Hepatocyte (in vitro differentiated cells): ENCODE measurements at regions not wholly inside any gene's neighbourhood (a gene's known extent, or its start where the extent isn't known, plus 50 kb on each side); places are given as distances from the start of the nearest gene placed in this dataset.

ENCODE experiments used
- DNase-seq: peaks from one replicate; pipeline ENCODE4 v3.0.0-alpha.2; 2016; ENCODE audit warnings: low spot score
- H2AFZ ChIP-seq: fragments of 200-600 bp; sonication (generic); 2 replicates; pipeline ENCODE4 v1.6.0; 2016; ENCODE audit warnings: antibody characterized with exemption, mild to moderate bottlenecking
- H3K27ac ChIP-seq: fragments of 200-600 bp; sonication (generic); 2 replicates; pipeline ENCODE4 v1.5.1; 2016; ENCODE audit warnings: mild to moderate bottlenecking
- H3K27me3 ChIP-seq: fragments of 200-600 bp; sonication (generic); 2 replicates; pipeline ENCODE4 v1.6.1; 2016
- H3K36me3 ChIP-seq: fragments of 200-600 bp; sonication (generic); replicated peaks from 2 replicates; pipeline ENCODE4 v1.5.1; 2016; ENCODE audit warnings: low read depth; ENCODE audit not compliant: insufficient read depth
- H3K4me1 ChIP-seq: fragments of 200-600 bp; sonication (generic); 2 replicates; pipeline ENCODE4 v1.5.1; 2016; ENCODE audit warnings: mild to moderate bottlenecking, moderate library complexity; ENCODE audit not compliant: insufficient read depth
- H3K4me2 ChIP-seq: fragments of 200-600 bp; sonication (generic); 2 replicates; pipeline ENCODE4 v1.6.0; 2016
- H3K4me3 ChIP-seq: fragments of 200-600 bp; sonication (generic); 2 replicates; pipeline ENCODE4 v1.5.1; 2016; ENCODE audit warnings: mild to moderate bottlenecking
- H3K79me2 ChIP-seq: fragments of 200-600 bp; sonication (generic); 2 replicates; pipeline ENCODE4 v1.6.0; 2017; ENCODE audit warnings: mild to moderate bottlenecking
- H3K9me2 ChIP-seq: fragments of 200-600 bp; sonication (generic); replicated peaks from 2 replicates; pipeline ENCODE4 v1.6.0; 2017; ENCODE audit warnings: mild to moderate bottlenecking; ENCODE audit not compliant: insufficient read depth
- H3K9me3 ChIP-seq: fragments of 200-600 bp; sonication (generic); 2 replicates; pipeline ENCODE4 v1.5.1; 2016; ENCODE audit warnings: low read depth, mild to moderate bottlenecking
- H4K20me1 ChIP-seq: fragments of 200-600 bp; sonication (generic); 2 replicates; pipeline ENCODE4 v1.6.0; 2016; ENCODE audit warnings: mild to moderate bottlenecking; ENCODE audit not compliant: insufficient read depth, poor library complexity, severe bottlenecking
- EZH2 ChIP-seq: fragments of 200-600 bp; sonication (generic); IDR thresholded peaks from 2 replicates; pipeline ENCODE4 v1.6.1; 2016; ENCODE audit warnings: antibody characterized with exemption, mild to moderate bottlenecking, borderline replicate concordance
- EZH2phosphoT487 ChIP-seq: fragments of 200-600 bp; sonication (generic); IDR thresholded peaks from one replicate; pipeline ENCODE4 v1.6.1; 2018; ENCODE audit warnings: antibody characterized with exemption, mild to moderate bottlenecking, low read depth, moderate library complexity; ENCODE audit not compliant: unreplicated experiment, severe bottlenecking
- WGBS: methylation state at CpG from one replicate; pipeline ENCODE4 v1.1.6; 2016; ENCODE audit warnings: low lambda C conversion rate; ENCODE audit errors: missing lambda C conversion rate; 5-methylcytosine and 5-hydroxymethylcytosine counted together
- TF ChIP-seq, protein P1 (sequence below): fragments of 200-600 bp; sonication (generic); IDR thresholded peaks from 2 replicates; pipeline ENCODE4 v1.5.1; 2016; ENCODE audit warnings: antibody characterized with exemption, mild to moderate bottlenecking; ENCODE audit not compliant: poor library complexity

DNA sequence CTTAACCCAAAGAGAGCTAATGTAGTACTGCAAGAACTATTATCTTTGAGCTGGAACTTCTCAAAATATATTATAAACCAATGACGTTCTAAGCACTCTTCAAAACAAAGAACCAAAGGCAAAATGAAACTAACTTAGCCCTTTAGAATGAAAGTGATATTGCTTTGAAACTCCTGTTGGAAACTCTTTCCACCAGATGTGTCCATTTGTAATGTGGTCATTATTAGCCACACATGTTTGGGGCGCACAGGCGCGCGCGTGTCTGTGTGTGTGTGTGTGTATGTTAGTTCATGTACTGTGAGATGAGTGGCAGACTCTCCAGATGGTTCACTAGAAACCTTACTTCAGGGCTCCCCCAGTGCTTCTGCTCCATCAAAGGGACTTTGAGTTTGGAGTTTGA lies 323.4 kb downstream of the BCL11A start:
- Histone ChIP-seq H4K20me1 (no peaks in the 10 kb centered on the region), H3K4me3 (no peak overlapping the region), H3K36me3 (no peaks in the 10 kb centered on the region), H3K4me2 (no peak overlapping the region), H3K4me1 (no peaks in the 10 kb centered on the region), H3K27ac (no peak overlapping the region), H3K27me3 (no peaks in the 10 kb centered on the region), H3K9me3 (peaks cover 4% of the 10 kb centered on the region), H2AFZ (no peak overlapping the region), H3K79me2 (no peaks in the 10 kb centered on the region), H3K9me2 (no peaks in the 10 kb centered on the region)
- DNase-seq: no peak
- 97% methylated on average over 6 of the region's 6 CpGs for WGBS
- no peak for TF ChIP-seq EZH2phosphoT487
- TF ChIP-seq, protein P1, sequence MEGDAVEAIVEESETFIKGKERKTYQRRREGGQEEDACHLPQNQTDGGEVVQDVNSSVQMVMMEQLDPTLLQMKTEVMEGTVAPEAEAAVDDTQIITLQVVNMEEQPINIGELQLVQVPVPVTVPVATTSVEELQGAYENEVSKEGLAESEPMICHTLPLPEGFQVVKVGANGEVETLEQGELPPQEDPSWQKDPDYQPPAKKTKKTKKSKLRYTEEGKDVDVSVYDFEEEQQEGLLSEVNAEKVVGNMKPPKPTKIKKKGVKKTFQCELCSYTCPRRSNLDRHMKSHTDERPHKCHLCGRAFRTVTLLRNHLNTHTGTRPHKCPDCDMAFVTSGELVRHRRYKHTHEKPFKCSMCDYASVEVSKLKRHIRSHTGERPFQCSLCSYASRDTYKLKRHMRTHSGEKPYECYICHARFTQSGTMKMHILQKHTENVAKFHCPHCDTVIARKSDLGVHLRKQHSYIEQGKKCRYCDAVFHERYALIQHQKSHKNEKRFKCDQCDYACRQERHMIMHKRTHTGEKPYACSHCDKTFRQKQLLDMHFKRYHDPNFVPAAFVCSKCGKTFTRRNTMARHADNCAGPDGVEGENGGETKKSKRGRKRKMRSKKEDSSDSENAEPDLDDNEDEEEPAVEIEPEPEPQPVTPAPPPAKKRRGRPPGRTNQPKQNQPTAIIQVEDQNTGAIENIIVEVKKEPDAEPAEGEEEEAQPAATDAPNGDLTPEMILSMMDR: no peak
- TF ChIP-seq EZH2: no peak

DNA sequence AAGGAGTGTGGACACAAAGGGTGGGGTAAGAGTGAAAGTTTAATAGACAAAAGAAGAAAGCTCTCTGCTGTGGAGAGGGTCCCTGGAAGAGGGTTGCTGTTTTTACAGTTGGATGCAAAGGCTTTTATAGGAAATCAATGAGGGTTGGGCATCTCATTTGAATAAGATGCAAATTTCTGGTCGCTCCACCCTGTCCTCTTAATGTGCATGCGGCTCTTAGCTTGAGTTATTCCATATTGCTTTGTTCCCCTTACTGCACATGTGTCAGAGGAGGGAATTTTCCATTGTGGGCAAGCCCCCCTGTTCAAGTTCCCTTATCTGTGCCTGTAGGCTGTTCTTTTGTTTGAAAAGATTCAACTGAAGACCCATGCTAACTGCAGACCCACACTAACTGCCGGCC lies 326.5 kb downstream of the BCL11A start:
- Histone ChIP-seq H3K4me2 (no peak overlapping the region), H3K27me3 (no peaks in the 10 kb centered on the region), H3K79me2 (no peaks in the 10 kb centered on the region), H3K27ac (no peak overlapping the region), H2AFZ (no peak overlapping the region), H3K9me2 (no peaks in the 10 kb centered on the region), H3K4me3 (no peak overlapping the region), H3K36me3 (no peaks in the 10 kb centered on the region), H4K20me1 (no peaks in the 10 kb centered on the region), H3K4me1 (no peaks in the 10 kb centered on the region), H3K9me3 (peaks cover 1% of the 10 kb centered on the region)
- no peak for TF ChIP-seq EZH2
- TF ChIP-seq, protein P1: no peak
- whole genome bisulfite sequencing: 87% methylated on average over 3 of the region's 3 CpGs
- DNase-seq: no peak

DNA sequence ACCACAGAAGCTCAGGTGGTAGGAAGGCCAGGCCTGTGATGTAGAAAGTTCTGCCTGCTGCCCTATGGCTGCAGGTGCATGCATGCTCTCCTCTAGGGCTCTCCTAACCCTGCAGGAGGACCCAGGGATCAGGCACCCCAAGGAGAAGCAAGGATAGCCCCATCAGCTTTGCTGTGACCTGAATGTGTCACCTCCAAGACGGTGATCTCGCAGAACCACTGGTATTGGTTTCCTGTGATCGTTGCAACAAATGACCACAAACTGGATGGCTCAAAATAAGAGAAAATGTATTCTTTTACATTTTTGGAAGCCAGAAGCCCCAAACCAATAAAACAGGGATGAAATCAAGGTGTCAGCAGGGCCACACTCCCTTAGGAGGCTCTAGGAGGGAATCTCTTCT lies 327.3 kb downstream of the BCL11A start:
- no peak for DNase-seq
- no peaks in the 10 kb centered on the region for H3K36me3 ChIP-seq
- no peaks in the 10 kb centered on the region for H3K79me2 ChIP-seq
- H3K9me2 ChIP-seq: no peaks in the 10 kb centered on the region
- H3K4me2 ChIP-seq: no peak overlapping the region
- no peak overlapping the region for H3K4me3 ChIP-seq
- no peaks in the 10 kb centered on the region for H3K4me1 ChIP-seq
- 96% methylated on average over 3 of the region's 3 CpGs for WGBS
- no peak overlapping the region for H3K27ac ChIP-seq
- no peaks in the 10 kb centered on the region for H3K9me3 ChIP-seq
- no peaks in the 10 kb centered on the region for H4K20me1 ChIP-seq
- no peak overlapping the region for H2AFZ ChIP-seq
- H3K27me3 ChIP-seq: no peaks in the 10 kb centered on the region
- TF ChIP-seq EZH2phosphoT487 (no peak), EZH2 (no peak)
- TF ChIP-seq, protein P1: no peak

DNA sequence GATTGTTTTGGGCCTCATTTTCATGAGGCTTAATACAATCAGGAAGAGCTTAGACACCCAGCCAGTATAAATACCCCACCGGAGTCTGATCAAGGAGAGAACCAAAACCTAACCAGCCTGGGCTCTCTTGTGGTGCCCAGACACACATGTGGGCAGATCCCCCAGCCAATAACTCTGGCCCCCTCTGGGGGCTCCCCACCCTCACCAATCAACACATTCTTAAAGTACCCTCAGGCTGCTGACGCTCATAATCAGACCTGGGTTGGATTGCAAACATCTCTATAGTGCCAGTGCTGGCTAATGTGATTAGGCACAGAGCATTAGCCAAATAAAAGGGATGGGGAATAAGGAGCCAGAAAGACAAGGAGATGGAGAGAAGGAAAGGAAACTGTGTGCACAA lies 329.6 kb downstream of the BCL11A start:
- Histone ChIP-seq H2AFZ (no peak overlapping the region), H3K9me3 (no peaks in the 10 kb centered on the region), H3K4me2 (no peak overlapping the region), H3K4me1 (no peaks in the 10 kb centered on the region), H3K36me3 (no peaks in the 10 kb centered on the region), H3K27ac (no peak overlapping the region), H4K20me1 (no peaks in the 10 kb centered on the region), H3K4me3 (no peak overlapping the region), H3K27me3 (no peaks in the 10 kb centered on the region), H3K9me2 (no peaks in the 10 kb centered on the region), H3K79me2 (no peaks in the 10 kb centered on the region)
- DNase-seq: no peak
- WGBS: 66% methylated on average over 2 of the region's 2 CpGs
- TF ChIP-seq EZH2 (no peak), EZH2phosphoT487 (no peak)
- TF ChIP-seq, protein P1: no peak
